H1 (cell line): ENCODE measurements at regions not wholly inside any gene's neighbourhood (a gene's known extent, or its start where the extent isn't known, plus 50 kb on each side); places are given as distances from the start of the nearest gene placed in this dataset.

Experiments used
- CTCF ChIA-PET: fragments of 300-600 bp; sonication (Branson Sonifier 250); formaldehyde crosslinking; loops from one replicate; lab custom pipeline; 2021; ENCODE audit not compliant: partially characterized antibody; lab: Charles Lee
- POLR2A ChIA-PET: fragments of 300-600 bp; sonication (Branson Sonifier 250); formaldehyde crosslinking; loops from one replicate; lab custom pipeline; 2021; ENCODE audit warnings: inconsistent platforms; ENCODE audit not compliant: partially characterized antibody; lab: Charles Lee
- DNase-seq, 2 experiments: peaks; one replicate each; pipeline versions ENCODE4 v3.0.0 to v3.0.0-alpha.2; 2010 to 2022; ENCODE audit warnings: low spot score in 2 of 2, low read depth in 1 of 2, mixed read lengths in 1 of 2
- FAIRE-seq: peaks from 2 replicates; lab custom pipeline; 2011; peaks lifted over from hg19 to GRCh38; lab: Jason Lieb, UNC
- H2AFZ ChIP-seq: 2 replicates; pipeline ENCODE4 v1.8.1; 2012; ENCODE audit warnings: low read length, inconsistent platforms
- H2AK5ac ChIP-seq: 2 replicates; pipeline ENCODE4 v1.6.1; 2013; ENCODE audit warnings: low read depth, low read length
- H2BK120ac ChIP-seq: replicated peaks from 2 replicates; pipeline ENCODE3; 2013; ENCODE audit warnings: low read depth, low read length, inconsistent platforms
- H2BK12ac ChIP-seq: 2 replicates; pipeline ENCODE4 v1.6.1; 2013; ENCODE audit warnings: low read depth, low read length
- H2BK15ac ChIP-seq: 2 replicates; pipeline ENCODE4 v1.6.1; 2013; ENCODE audit warnings: low read length
- H2BK20ac ChIP-seq: 2 replicates; pipeline ENCODE4 v1.6.1; 2013; ENCODE audit warnings: low read length
- H2BK5ac ChIP-seq: 2 replicates; pipeline ENCODE4 v1.6.1; 2013; ENCODE audit warnings: low read depth, low read length
- H3K14ac ChIP-seq: 2 replicates; pipeline ENCODE4 v1.6.1; 2013; ENCODE audit warnings: inconsistent platforms; ENCODE audit not compliant: insufficient read length
- H3K18ac ChIP-seq: 2 replicates; pipeline ENCODE4 v1.6.1; 2013; ENCODE audit warnings: low read length; ENCODE audit errors: extremely low read depth
- H3K23ac ChIP-seq: 2 replicates; pipeline ENCODE4 v1.6.1; 2013; ENCODE audit warnings: inconsistent platforms; ENCODE audit not compliant: insufficient read length
- H3K23me2 ChIP-seq: 2 replicates; pipeline ENCODE4 v1.6.1; 2013; ENCODE audit warnings: low read depth, low read length
- H3K27ac ChIP-seq: 2 replicates; pipeline ENCODE4 v1.6.1; 2011; ENCODE audit warnings: low read depth, low read length, inconsistent platforms
- H3K27me3 ChIP-seq, 4 experiments: replicated peaks in 1 of 4; 1 replicate in 1 of 4; 2 replicates in 3 of 4; pipeline versions ENCODE4 v1.6.1 to v1.8.1; 2011 to 2013; ENCODE audit warnings: low read length in 3 of 4, mild to moderate bottlenecking in 3 of 4, inconsistent platforms in 2 of 4, mixed read lengths in 2 of 4, moderate library complexity in 1 of 4; ENCODE audit not compliant: control insufficient read depth in 3 of 4, insufficient read depth in 3 of 4; ENCODE audit errors: extremely low read depth in 1 of 4
- H3K36me3 ChIP-seq, 4 experiments: 2 replicates each; pipeline versions ENCODE4 v1.6.1 to v1.8.1; 2011 to 2013; ENCODE audit warnings: mild to moderate bottlenecking in 4 of 4, low read length in 3 of 4, moderate library complexity in 2 of 4, control low read depth in 1 of 4, inconsistent platforms in 1 of 4; ENCODE audit not compliant: insufficient read depth in 4 of 4, control insufficient read depth in 2 of 4
- H3K4ac ChIP-seq: replicated peaks from 2 replicates; pipeline ENCODE3; 2013; ENCODE audit warnings: low read length, low read depth, mixed read lengths, inconsistent platforms; ENCODE audit not compliant: insufficient read length
- H3K4me1 ChIP-seq, 4 experiments: replicated peaks in 1 of 4; 1 replicate in 1 of 4; 2 replicates in 3 of 4; pipeline versions ENCODE4 v1.6.1 to v1.8.1; 2011 to 2013; ENCODE audit warnings: low read length in 3 of 4, inconsistent platforms in 2 of 4, mixed read lengths in 1 of 4; ENCODE audit not compliant: insufficient read depth in 4 of 4, control insufficient read depth in 3 of 4
- H3K4me2 ChIP-seq, 2 experiments: 2 replicates each; pipeline versions ENCODE4 v1.6.1 to v1.8.1; 2011 to 2013; ENCODE audit warnings: low read depth in 2 of 2, low read length in 2 of 2, control low read depth in 1 of 2, inconsistent platforms in 1 of 2, mild to moderate bottlenecking in 1 of 2; ENCODE audit not compliant: insufficient read depth in 1 of 2
- H3K4me3 ChIP-seq, 4 experiments: fragments of 200-600, 300-600 bp in 1 of 4; sonication (generic), shearing (Covaris generic), sonication (Bioruptor Twin) in 1 of 4; 2 replicates each; pipeline versions ENCODE4 v1.5.1 to v1.8.1; 2011 to 2016; ENCODE audit warnings: low read length in 4 of 4, low read depth in 3 of 4, control low read depth in 2 of 4, inconsistent platforms in 2 of 4, mild to moderate bottlenecking in 2 of 4, mixed read lengths in 1 of 4, moderate library complexity in 1 of 4; ENCODE audit not compliant: insufficient read depth in 2 of 4; ENCODE audit errors: extremely low read depth in 1 of 4
- H3K56ac ChIP-seq: replicated peaks from 2 replicates; pipeline ENCODE3; 2013; ENCODE audit warnings: low read depth, mild to moderate bottlenecking, mixed read lengths, low read length, inconsistent platforms; ENCODE audit not compliant: insufficient read length
- H3K79me1 ChIP-seq: 2 replicates; pipeline ENCODE4 v1.6.1; 2013; ENCODE audit warnings: low read depth, low read length, control low read depth
- H3K79me2 ChIP-seq, 2 experiments: 2 replicates each; pipeline versions ENCODE4 v1.6.1 to v1.8.1; 2012 to 2013; ENCODE audit warnings: low read length in 2 of 2, mild to moderate bottlenecking in 2 of 2, inconsistent platforms in 1 of 2; ENCODE audit not compliant: insufficient read depth in 2 of 2, control insufficient read depth in 1 of 2
- H3K9ac ChIP-seq, 4 experiments: replicated peaks in 1 of 4; 1 replicate in 1 of 4; 2 replicates in 3 of 4; pipeline versions ENCODE4 v1.6.1 to v1.8.1; 2011 to 2013; ENCODE audit warnings: low read depth in 3 of 4, low read length in 3 of 4, control low read depth in 2 of 4, mild to moderate bottlenecking in 2 of 4, moderate library complexity in 2 of 4, inconsistent platforms in 1 of 4; ENCODE audit errors: extremely low read depth in 1 of 4
- H3K9me3 ChIP-seq, 2 experiments: 2 replicates each; pipeline versions ENCODE4 v1.6.1 to v1.8.1; 2012 to 2013; ENCODE audit warnings: mild to moderate bottlenecking in 2 of 2, moderate library complexity in 2 of 2, control low read depth in 1 of 2, inconsistent platforms in 1 of 2, low read depth in 1 of 2, low read length in 1 of 2, mixed read lengths in 1 of 2; ENCODE audit not compliant: insufficient read depth in 2 of 2
- H4K20me1 ChIP-seq, 2 experiments: replicated peaks in 1 of 2; 2 replicates each; pipeline versions ENCODE3 to v1.8.1; 2011 to 2013; ENCODE audit warnings: inconsistent platforms in 2 of 2, low read length in 2 of 2, mild to moderate bottlenecking in 1 of 2; ENCODE audit not compliant: insufficient read depth in 2 of 2, control insufficient read depth in 1 of 2
- H4K5ac ChIP-seq: 2 replicates; pipeline ENCODE4 v1.6.1; 2013; ENCODE audit warnings: low read length, low read depth, mixed read lengths, inconsistent platforms; ENCODE audit not compliant: insufficient read length
- H4K8ac ChIP-seq: 2 replicates; pipeline ENCODE4 v1.8.0; 2013; ENCODE audit warnings: mild to moderate bottlenecking, moderate library complexity, low read length, inconsistent platforms; ENCODE audit not compliant: insufficient read depth; ENCODE audit errors: extremely low read depth
- H4K91ac ChIP-seq: replicated peaks from 2 replicates; pipeline ENCODE3; 2013; ENCODE audit warnings: low read length, mixed read lengths, inconsistent platforms; ENCODE audit not compliant: insufficient read length
- CHD1 ChIP-seq: IDR thresholded peaks from 2 replicates; pipeline ENCODE4 v1.6.1; 2012; ENCODE audit warnings: low read depth, low read length, improper control_type of control experiment
- CREB1 ChIP-seq: IDR thresholded peaks from 2 replicates; pipeline ENCODE4 v1.6.1; 2012; ENCODE audit warnings: inconsistent platforms
- E2F6 ChIP-seq: IDR thresholded peaks from 2 replicates; pipeline ENCODE4 v1.6.1; 2012; ENCODE audit warnings: inconsistent platforms
- EZH2 ChIP-seq: fragments of 200-600 bp; sonication (generic); IDR thresholded peaks from 2 replicates; pipeline ENCODE4 v1.7.1; 2012; ENCODE audit warnings: low read depth, mild to moderate bottlenecking, moderate library complexity, low read length, inconsistent platforms; ENCODE audit not compliant: severe bottlenecking
- HDAC2 ChIP-seq, 2 experiments: fragments of 300-600 bp in 1 of 2; sonication (generic) in 1 of 2; IDR thresholded peaks; 2 replicates each; pipeline ENCODE4 v1.6.1; 2011 to 2012; ENCODE audit warnings: low read depth in 2 of 2, low read length in 2 of 2, mild to moderate bottlenecking in 2 of 2, moderate library complexity in 2 of 2, borderline replicate concordance in 1 of 2, inconsistent platforms in 1 of 2
- KDM4A ChIP-seq: IDR thresholded peaks from one replicate; pipeline ENCODE4 v1.7.1; 2012; ENCODE audit warnings: low read depth, mild to moderate bottlenecking, moderate library complexity, low read length, inconsistent platforms; ENCODE audit not compliant: severe bottlenecking
- MAX ChIP-seq: IDR thresholded peaks from 2 replicates; pipeline ENCODE4 v1.6.1; 2012; ENCODE audit warnings: inconsistent platforms
- NANOG ChIP-seq: IDR thresholded peaks from 2 replicates; pipeline ENCODE4 v1.6.1; 2011; ENCODE audit warnings: low read length, low read depth, mild to moderate bottlenecking, inconsistent platforms; ENCODE audit not compliant: insufficient read depth, poor library complexity, severe bottlenecking
- POLR2AphosphoS5 ChIP-seq: IDR thresholded peaks from 2 replicates; pipeline ENCODE4 v1.6.1; 2011; ENCODE audit warnings: low read depth, low read length
- SAP30 ChIP-seq: fragments of 300-600 bp; sonication (generic); IDR thresholded peaks from 2 replicates; pipeline ENCODE4 v1.7.1; 2012; ENCODE audit warnings: low read length, moderate library complexity, mild to moderate bottlenecking, inconsistent platforms; ENCODE audit not compliant: insufficient read depth, insufficient replicate concordance
- SIN3A ChIP-seq, 2 experiments: IDR thresholded peaks in 1 of 2; conservative IDR thresholded peaks in 1 of 2; 2 replicates each; pipeline ENCODE4 v1.6.1; 2011 to 2012; ENCODE audit warnings: low read length in 2 of 2, improper control_type of control experiment in 1 of 2, low read depth in 1 of 2, mild to moderate bottlenecking in 1 of 2
- SUZ12 ChIP-seq: fragments of 200-600 bp; sonication (generic); IDR thresholded peaks from 2 replicates; pipeline ENCODE4 v1.6.1; 2012; ENCODE audit warnings: mild to moderate bottlenecking, inconsistent platforms, low read length, moderate library complexity, mixed read lengths
- TAF7 ChIP-seq: optimal IDR thresholded peaks from 2 replicates; pipeline ENCODE3; 2011; ENCODE audit warnings: low read depth, mild to moderate bottlenecking, inconsistent platforms, low read length, moderate library complexity, borderline replicate concordance
- WGBS, 2 experiments: shearing (Covaris generic) in 1 of 2; methylation state at CpG; one replicate each; pipeline versions ENCODE4 v1.1.6 to v1.1.7; 2013 to 2015; ENCODE audit warnings: low lambda C conversion rate in 2 of 2, mixed read lengths in 2 of 2, inconsistent platforms in 1 of 2, low coverage in 1 of 2, missing lambda C conversion rate in 1 of 2; ENCODE audit not compliant: insufficient replicate concordance in 2 of 2, insufficient coverage in 1 of 2, insufficient read length in 1 of 2; ENCODE audit errors: extremely low coverage in 1 of 2, missing lambda C conversion rate in 1 of 2; 5-methylcytosine and 5-hydroxymethylcytosine counted together

- ChIA-PET CTCF (interaction anchor here (0.6 to 3.0 kb wide), 10 partner anchors 9 to 868 kb away, joined by 3 to 18 read pairs (median 4); no protein-coding TSS in a partner anchor), POLR2A (no interaction called here)
- no peak overlapping the region for H2BK12ac ChIP-seq
- H3K23ac ChIP-seq = no peak overlapping the region
- H2AK5ac ChIP-seq = no peak overlapping the region
- no peak overlapping the region for H3K56ac ChIP-seq
- H3K4me1 ChIP-seq = no peaks in the 10 kb centered on the region; a peak in 2 of 7 replicates
- H2BK5ac ChIP-seq = no peak overlapping the region
- no peak overlapping the region for H2BK20ac ChIP-seq
- no peak overlapping the region for H3K9ac ChIP-seq
- H3K36me3 ChIP-seq = no peaks in the 10 kb centered on the region
- WGBS, 2 experiments = 93% methylated on average over 5 of the region's 5 CpGs; no CpG with 5 or more reads in 1 of the 2 experiments
- no peaks in the 10 kb centered on the region for H3K79me1 ChIP-seq
- no peak overlapping the region for H3K14ac ChIP-seq
- no peak overlapping the region for H4K8ac ChIP-seq
- H3K27ac ChIP-seq = no peak overlapping the region
- H3K9me3 ChIP-seq = peaks cover 0 to 2% of the 10 kb centered on the region in 2 experiments; a peak in 1 of 4 replicates
- no peak overlapping the region for H3K4me2 ChIP-seq
- H2BK15ac ChIP-seq = no peak overlapping the region
- no peaks in the 10 kb centered on the region for H3K79me2 ChIP-seq
- DNase-seq = no peak
- H2BK120ac ChIP-seq = no peak overlapping the region
- H3K4me3 ChIP-seq = no peak overlapping the region
- no peak overlapping the region for H4K91ac ChIP-seq
- FAIRE-seq = no peak
- no peaks in the 10 kb centered on the region for H4K20me1 ChIP-seq
- H3K18ac ChIP-seq = no peak overlapping the region
- H3K23me2 ChIP-seq = no peaks in the 10 kb centered on the region
- no peak overlapping the region for H3K4ac ChIP-seq
- no peaks in the 10 kb centered on the region for H3K27me3 ChIP-seq
- no peak overlapping the region for H2AFZ ChIP-seq
- H4K5ac ChIP-seq = no peak overlapping the region
- TF ChIP-seq EZH2 (no peak), HDAC2 (IDR thresholded peaks at IDR 0.05; ENCODE audit: borderline replicate concordance in 1 of 2, low read depth in 2 of 2, low read length in 2 of 2) (no peak), TAF7 (no peak), E2F6 (no peak), SIN3A (conservative IDR thresholded peaks at IDR 0.05 in 1 of 2, IDR thresholded peaks at IDR 0.05 in 1 of 2; ENCODE audit: low read depth in 1 of 2, low read length in 2 of 2) (no peak), CHD1 (no peak), SAP30 (no peak), NANOG (no peak), MAX (no peak), KDM4A (no peak), POLR2AphosphoS5 (no peak), SUZ12 (no peak), CREB1 (no peak)
Observed at GRCh38 chr13:99448546-99448945, 52.7 kb upstream of the TM9SF2 start.
